Middle frontal gyrus (tissue), 1 donor: ENCODE measurements at regions not wholly inside any gene's neighbourhood (a gene's known extent, or its start where the extent isn't known, plus 50 kb on each side); places are given as distances from the start of the nearest gene placed in this dataset.

Experiments
- DNase-seq: peaks from one replicate; pipeline ENCODE4 v3.0.0-alpha.2; 2015; ENCODE audit warnings: low spot score; ENCODE audit errors: extremely low spot score

DNA sequence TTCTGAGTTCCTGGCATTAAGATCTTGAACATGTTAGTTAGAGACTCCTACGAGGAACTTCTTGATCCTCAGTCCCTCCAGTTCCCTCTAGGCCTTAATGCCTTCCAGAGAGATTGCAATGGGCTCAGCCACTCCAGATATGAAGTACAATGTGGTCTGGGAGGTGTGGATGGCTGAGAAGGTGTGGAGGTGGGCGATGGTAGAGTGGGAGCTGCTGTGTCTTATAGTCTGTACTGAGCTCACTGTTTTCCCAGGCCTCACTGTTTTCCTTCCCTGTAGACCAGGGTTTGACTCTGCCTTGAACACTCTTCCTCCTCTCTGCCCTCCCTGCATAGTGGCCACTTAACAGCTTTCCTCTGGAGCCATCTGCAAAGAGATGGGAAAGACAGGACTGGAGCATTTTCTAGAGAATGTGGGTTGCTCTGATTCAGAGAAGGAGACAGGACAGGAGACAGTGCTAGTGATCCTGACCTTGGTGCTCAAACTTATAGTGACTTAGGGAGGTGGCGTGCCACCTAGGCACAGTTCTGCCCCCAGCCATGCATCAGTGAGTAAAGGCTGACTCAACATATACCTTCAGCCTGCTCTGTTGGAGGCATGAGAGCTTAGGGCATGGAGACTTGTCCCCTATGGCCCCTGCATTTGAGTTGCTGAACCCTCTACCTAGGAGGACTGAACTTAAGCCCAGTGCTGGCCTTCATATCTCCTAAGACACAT is 129.7 kb downstream of the TDRD15 start:
- no peak for DNase-seq

GRCh38 chr2:21254170-21254965 is 130.6 kb downstream of the TDRD15 start:
- DNase-seq: no peak

DNA sequence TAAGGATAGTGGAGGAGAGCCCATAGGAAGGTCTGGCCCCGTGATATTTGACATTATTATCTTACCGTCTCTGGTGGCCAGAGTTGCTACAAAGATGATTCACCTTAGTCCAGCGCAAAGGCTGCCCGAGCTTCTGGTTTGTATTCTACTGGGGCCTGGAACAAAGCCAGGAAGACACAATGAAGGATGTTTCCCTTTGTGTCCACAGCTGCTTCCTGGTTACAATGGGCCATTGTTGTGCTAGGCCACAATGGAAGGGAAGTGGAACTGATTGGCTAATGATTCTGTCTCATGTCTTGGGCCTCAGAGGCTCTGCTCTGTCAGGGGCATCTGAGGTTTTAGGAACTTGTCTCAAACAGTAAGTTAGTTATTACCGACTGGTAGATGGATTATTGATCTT is 132.2 kb downstream of the TDRD15 start:
- DNase-seq: peak; percentile 86

GRCh38 chr2:21257621-21258020 is 133.9 kb downstream of the TDRD15 start:
- DNase-seq: no peak

DNA sequence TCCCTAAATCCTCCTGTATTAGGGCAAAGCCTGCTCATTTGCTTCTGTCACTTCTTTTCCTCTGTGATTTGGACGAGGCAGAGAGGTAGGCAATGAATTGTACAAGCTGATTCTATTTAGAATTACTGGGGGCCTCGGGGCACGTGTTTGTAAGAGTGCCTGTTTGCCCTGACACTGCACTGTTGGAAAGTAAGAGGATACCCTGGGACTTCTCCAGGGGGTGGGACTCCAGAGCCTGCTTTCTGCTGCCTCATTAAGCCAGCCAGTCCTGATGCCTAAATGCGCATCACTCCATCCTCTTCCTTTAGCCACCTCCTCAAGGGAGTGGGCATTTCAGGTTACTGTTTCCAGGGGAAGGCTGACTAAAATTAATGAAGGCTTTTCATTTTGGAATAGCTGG is 134.3 kb downstream of the TDRD15 start:
- DNase-seq: no peak

DNA sequence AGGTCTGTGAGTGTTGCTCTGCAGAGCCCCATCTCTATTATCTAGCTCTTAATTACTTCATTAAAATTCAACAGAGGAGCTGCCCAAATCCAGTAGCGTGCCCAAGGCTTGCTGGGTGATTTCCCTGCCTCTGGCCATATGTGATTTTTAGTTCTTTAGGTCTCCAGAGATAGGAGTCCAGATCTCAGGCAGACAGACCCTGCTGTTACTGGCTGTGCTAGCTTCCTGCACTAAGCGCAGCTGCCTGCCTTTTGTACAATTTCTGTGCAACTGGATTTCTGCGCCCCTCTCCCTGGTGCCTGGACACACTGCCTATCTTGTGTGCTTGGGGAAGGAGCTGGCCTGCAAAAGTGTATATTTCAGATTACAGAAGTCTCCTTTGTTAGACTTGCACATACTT is 136.5 kb downstream of the TDRD15 start:
- no peak for DNase-seq

- no peak for DNase-seq
Observed at GRCh38 chr2:21261591-21261990, 137.8 kb downstream of the TDRD15 start.

DNA sequence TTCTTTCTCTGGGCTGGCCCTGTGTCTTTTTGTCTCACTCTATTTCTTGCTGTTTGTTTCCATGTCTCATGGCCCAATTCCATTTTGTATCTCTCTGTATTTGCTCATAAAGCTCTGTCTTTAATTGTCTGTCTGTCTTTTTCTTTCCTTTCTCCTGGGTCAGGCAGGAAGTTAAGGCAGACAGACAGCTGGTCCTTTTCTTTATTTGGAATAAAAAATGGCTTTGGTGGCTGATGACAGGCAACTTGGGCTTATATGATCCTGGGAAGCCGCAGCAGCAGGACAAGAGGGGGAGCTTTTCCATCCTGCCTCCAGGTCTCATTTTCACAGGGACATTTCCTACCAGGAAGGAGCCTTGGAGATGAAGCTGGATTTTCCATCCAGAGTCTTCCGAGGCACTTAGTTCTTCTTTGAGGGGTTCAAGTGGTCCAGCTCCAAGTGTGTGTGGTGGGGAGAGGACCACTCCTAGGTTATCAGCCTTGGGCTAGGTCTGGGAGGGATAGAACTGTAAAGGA is 138.7 kb downstream of the TDRD15 start:
- no peak for DNase-seq

DNA sequence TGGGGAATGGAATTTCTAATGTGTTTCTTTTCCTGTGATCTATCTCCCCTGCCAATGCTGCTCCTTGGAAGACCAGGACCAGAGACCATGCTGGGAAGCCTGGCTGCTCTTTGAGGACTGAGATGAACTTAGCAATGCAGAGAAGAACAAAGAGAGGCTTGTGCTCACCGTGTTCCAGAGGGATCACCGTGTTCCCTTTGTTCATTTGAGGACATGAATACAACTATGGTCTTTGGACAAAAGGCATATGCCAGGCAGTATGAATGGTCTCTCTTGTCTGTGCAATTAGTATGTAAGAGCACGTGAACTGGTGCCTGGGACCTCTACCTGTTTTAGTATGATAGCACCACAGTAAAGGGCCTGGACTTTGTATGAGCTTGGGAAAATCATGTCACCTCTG is 139.9 kb downstream of the TDRD15 start:
- peak; percentile 70 for DNase-seq

DNA sequence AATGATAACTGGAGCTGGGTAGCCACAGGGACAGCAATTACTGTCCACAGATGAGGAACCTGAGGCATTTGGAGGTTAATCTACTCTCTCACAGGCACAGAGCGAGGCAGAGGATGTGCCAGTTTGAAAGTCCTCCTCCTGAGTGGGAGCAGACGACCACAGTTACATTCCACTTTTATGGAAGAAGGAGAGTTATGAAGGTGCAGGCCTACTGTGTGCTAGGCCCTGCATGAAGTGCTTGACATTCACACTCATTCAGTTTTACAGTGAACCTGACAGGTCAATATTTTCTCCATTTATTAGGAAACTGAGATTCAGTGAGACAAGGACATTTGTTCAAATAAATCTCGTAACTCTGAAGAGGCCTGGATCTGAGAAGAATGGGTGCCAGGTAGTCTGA is 142.0 kb downstream of the TDRD15 start:
- no peak for DNase-seq

DNA sequence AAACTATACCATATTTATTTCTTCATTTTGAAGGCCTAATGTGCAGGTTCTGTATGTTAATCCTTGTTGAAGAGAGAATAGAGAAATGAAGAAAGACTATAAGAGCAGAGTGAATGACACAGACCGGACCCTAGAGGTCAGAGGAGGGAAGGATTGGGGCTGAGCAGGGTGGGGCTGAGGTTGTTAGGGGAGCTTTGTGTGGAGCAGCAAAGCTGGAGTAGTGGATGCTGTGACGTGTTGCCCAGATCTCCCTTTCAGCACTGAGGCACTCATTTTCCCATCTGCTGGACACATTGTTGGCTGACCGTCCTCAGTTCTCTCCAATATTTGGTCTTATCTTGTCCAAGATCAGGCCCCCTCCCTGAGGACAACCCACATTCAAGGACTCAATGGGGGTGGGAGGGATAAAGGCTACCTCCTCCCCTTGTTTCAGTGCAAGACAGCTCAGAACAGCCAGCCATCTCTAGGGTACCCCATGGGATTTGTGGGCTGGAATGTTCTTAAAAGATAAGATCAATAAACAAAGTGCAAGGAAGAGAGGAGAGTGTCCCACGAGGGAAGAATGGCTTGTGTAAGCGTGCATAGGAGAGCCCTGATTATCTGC is 143.6 kb downstream of the TDRD15 start:
- no peak for DNase-seq

GRCh38 chr2:21268197-21268877 is 144.6 kb downstream of the TDRD15 start:
- DNase-seq: no peak

DNA sequence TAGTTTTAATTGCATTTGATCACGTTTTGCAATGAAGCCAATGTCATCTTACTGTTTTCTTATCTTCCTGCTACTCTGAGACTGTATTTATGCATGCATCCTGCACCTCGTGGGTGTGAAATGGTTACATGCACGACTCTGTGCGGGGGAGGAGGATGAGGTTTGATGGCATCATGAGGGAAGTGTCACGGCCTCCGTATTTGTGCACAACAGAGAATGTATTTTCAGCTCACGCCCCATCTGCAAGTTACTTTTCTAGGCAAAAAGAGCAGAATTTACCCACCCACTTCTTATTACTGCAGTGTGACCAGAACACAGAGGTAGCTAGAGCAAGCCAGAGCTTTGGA is 145.1 kb downstream of the TDRD15 start:
- no peak for DNase-seq

- no peak for DNase-seq
Observed at GRCh38 chr2:21269382-21269781, 145.6 kb downstream of the TDRD15 start.

- no peak for DNase-seq
Observed at GRCh38 chr2:21270083-21270491, 146.3 kb downstream of the TDRD15 start.

DNA sequence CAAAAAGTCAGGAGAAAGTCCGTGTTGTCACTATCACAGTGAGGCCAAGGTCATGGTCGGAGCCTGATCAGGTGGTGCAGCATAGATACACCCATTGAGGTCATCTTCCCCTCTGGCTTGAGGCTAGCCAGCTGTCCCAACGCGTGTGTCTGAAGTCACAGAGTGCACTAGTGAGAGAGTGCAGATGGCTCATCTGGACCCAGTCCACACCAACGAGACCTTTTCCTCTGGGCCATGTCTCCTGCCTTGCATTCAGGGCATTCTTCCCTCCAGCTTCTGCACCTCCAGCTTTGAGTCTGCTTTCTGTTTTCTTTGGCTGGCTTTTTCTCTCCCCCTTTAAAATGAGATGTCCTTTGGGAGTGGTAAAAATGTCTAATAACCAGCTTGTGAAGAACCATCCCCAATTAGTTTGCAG is 146.9 kb downstream of the TDRD15 start:
- DNase-seq: no peak

- DNase-seq: no peak
Observed at GRCh38 chr2:21276163-21276562, 152.4 kb downstream of the TDRD15 start.

DNA sequence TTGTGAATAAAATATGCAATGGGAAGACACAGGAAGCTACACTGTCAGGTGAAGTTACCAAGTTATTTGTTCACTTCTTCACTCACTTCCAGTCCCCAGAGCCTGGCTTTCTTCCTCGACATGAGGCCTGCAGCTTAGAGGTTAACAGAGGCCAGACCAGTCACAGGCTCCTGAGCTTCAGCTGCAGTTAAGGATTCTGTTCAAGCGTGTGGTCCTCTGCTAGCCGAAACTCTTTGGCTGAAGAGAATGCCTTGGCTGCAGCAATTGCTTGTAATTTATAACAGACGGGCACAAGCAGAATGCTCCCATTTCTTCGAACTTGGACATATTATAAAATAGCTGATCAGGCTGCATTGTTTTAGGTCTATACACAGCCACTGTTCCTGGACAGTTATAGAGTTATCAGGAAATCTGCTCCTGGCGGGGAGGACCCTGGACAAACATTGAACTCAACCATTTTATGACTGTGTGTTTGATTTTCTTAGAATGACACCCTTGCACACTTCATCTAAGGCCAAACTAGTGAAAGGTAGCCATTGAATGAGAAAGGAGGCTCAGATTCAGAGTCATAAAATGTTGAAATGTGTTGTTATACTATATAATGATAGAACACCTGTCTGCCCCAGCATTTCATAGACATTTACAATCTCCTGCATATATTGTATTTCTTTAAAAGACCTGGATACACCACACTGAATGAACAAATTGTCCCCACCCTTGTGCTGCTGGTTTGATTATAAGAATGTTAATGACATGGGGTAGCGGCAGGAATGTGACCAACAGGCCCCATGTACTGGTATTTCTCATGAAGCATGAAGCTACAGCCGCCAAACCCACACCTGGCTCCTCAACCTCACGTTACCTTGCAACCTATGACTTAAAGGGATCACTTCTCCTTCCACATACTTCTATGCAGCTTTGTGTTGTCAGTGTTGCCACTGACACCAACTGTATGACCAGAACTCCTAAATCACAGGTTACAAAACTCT is 153.6 kb downstream of the TDRD15 start:
- DNase-seq: no peak

DNA sequence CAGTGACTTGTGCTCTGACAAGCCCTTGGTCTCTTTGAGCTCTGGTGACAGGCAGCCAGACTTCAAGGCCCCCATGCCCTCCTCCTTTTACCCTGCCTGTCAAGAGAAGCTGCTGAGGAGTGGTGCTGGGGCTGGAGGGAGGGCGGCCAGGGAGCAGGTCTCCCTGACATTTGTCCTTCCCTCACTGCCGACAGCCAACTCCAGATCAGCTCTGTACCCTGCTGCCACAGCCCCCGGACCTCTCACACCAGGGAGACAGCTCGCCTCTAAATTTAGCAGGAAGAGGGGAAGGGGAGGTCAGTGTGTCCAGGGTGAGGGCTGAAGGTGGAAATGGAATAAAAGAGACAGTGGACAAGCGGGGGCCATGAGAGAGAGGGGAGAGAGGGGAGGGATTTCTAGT is 155.8 kb downstream of the TDRD15 start:
- DNase-seq: no peak

GRCh38 chr2:21280793-21281192 is 157.0 kb downstream of the TDRD15 start:
- DNase-seq: no peak

DNA sequence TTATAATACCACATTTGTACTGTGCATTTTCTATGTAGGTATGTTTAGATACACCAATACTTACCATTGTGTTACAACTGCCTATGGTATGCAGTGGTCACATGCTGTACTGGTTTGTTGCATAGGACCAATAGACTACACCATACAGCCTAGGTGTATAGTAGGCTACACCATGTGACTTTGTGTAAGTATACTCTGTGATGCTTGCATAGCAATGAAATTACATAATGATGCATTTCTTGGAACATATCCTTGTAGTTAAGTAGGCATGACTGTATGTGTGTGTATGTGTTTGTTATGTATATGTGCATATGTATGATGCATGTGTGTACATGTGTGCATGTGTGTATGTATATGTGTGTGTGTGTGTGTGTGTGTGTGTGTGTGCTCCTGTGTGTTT is 157.6 kb downstream of the TDRD15 start:
- no peak for DNase-seq
